SK-N-MC (cell line): ENCODE measurements at regions not wholly inside any gene's neighbourhood (a gene's known extent, or its start where the extent isn't known, plus 50 kb on each side); places are given as distances from the start of the nearest gene placed in this dataset.
"Not testable (repeated sequence)": the region's sequence is repeated elsewhere in the genome, so short reads cannot be mapped to it uniquely, and the experiment has no call there.

Experiments
- EZH2 ChIP-seq: fragments of 200-600 bp; sonication (generic); IDR thresholded peaks from one replicate; pipeline ENCODE4 v1.6.1; 2017; ENCODE audit warnings: antibody characterized with exemption
- FOXP2 ChIP-seq: optimal IDR thresholded peaks from 2 replicates; pipeline ENCODE3; 2011; ENCODE audit warnings: mild to moderate bottlenecking, moderate library complexity; ENCODE audit not compliant: insufficient read depth; ENCODE audit errors: extremely low read length, control extremely low read depth
- POLR2AphosphoS5 ChIP-seq: IDR thresholded peaks from 2 replicates; pipeline ENCODE4 v1.6.1; 2012; ENCODE audit warnings: mild to moderate bottlenecking, low read depth, low read length, borderline replicate concordance

- not testable (repeated sequence) for TF ChIP-seq EZH2, POLR2AphosphoS5, FOXP2
Measured at GRCh38 chr11:16503891-16504290, 147.5 kb upstream of the SOX6 start.
